T-helper 2 cell (primary cell): ENCODE measurements at regions not wholly inside any gene's neighbourhood (a gene's known extent, or its start where the extent isn't known, plus 50 kb on each side); places are given as distances from the start of the nearest gene placed in this dataset.
"Not testable (repeated sequence)": the region's sequence is repeated elsewhere in the genome, so short reads cannot be mapped to it uniquely, and the experiment has no call there.

Source experiments
- DNase-seq, 5 experiments: peaks; one replicate each; pipeline versions ENCODE4 v3.0.0 to v3.0.0-alpha.2; 2012 to 2022

DNA sequence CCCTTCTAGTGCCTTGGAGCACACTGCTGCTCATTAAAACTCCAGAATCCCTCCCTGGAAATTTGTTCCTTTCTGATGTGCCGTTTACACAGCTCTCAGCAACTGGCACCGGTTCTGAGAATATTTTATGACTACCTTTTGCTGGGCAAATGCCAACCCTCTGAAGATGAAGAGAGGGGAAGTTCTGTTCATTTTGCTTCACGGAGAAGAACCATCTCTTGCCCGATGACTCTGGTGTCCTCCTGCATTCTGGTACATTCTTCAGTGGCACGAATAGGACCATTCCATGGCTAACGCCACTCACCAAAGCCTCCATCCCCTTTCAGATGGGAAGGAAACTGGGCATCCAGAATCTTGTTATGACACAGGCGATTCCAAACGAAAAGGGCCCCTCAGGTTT is 96.2 kb upstream of the SIM2 start:
- DNase-seq = no peak

DNA sequence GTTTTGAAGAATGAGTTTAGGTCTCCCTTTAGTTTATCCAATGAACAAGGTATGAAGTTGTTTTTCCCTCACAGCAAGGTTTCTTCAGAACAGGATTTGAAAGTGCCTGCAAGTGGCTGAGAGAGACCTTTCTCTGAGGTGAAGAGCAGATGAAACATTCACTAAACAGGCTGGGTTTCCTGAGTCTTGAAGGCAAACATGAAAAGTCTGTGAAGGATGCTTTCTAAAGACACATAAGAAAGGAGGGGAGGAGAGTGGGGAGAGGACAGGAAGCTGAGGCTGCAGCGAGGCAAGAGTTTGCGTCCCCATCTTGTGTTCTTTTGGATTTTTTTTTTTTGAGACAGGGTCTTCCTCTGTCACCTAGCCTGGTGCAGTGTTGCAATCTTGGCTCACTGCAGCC is 95.7 kb upstream of the SIM2 start:
- DNase-seq = peak in 1 of 5 experiments; percentile 20

GRCh38 chr21:36605426-36605825 is 93.5 kb upstream of the SIM2 start:
- DNase-seq = no peak

- no peak for DNase-seq
Observed at GRCh38 chr21:36606287-36606982, 92.5 kb upstream of the SIM2 start.

- no peak for DNase-seq
Observed at GRCh38 chr21:36606983-36607325, 92.0 kb upstream of the SIM2 start.

DNA sequence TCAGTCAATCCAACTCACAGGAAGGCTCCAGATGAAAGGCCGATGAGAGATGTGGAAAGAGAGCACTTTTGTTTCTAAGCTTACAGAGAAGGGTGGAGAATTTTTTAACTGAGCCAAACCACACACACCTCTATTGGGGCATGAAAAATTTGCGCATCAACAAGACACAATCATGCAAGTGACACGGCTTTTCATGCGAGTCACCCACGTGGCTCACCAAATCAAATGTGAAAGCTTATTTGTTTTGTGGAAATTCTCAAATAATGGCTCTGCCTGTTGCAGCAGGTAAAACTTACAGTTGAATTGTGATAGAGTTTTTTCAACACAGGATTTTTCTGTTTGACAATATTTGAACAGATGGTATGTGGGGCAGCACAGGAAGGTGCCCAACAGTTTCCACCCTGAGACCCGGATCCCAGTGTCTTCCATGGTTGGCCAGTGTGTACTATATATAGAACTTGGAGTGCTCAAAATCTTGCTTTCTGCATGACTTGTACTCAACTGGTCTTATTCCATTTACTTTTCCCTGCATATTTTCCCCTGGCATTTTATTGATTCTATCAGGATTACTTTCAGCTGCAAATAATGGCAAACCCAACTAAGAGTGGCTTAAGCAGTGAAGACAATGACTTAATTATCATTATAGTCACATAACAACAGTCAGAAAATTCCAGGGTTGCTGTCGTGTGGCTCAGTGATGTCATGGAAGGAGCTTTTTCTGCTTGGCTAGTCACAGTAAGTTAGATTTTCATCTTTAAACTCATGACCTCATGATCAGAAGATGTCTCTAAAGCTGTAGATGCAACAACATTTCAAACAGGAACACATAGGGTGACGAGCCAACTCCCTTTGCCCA is 90.6 kb upstream of the SIM2 start:
- no peak for DNase-seq

GRCh38 chr21:36608897-36609225 is 90.1 kb upstream of the SIM2 start:
- no peak for DNase-seq

- DNase-seq = no peak
Observed at GRCh38 chr21:36609654-36610053, 89.3 kb upstream of the SIM2 start.

GRCh38 chr21:36610201-36610600 is 88.7 kb upstream of the SIM2 start:
- no peak for DNase-seq

- DNase-seq = no peak
Observed at GRCh38 chr21:36610935-36611334, 88.0 kb upstream of the SIM2 start.

GRCh38 chr21:36611379-36611778 is 87.5 kb upstream of the SIM2 start:
- DNase-seq = no peak

- DNase-seq = no peak
Observed at GRCh38 chr21:36613059-36613458, 85.9 kb upstream of the SIM2 start.

GRCh38 chr21:36613554-36613953 is 85.4 kb upstream of the SIM2 start:
- DNase-seq = no peak

DNA sequence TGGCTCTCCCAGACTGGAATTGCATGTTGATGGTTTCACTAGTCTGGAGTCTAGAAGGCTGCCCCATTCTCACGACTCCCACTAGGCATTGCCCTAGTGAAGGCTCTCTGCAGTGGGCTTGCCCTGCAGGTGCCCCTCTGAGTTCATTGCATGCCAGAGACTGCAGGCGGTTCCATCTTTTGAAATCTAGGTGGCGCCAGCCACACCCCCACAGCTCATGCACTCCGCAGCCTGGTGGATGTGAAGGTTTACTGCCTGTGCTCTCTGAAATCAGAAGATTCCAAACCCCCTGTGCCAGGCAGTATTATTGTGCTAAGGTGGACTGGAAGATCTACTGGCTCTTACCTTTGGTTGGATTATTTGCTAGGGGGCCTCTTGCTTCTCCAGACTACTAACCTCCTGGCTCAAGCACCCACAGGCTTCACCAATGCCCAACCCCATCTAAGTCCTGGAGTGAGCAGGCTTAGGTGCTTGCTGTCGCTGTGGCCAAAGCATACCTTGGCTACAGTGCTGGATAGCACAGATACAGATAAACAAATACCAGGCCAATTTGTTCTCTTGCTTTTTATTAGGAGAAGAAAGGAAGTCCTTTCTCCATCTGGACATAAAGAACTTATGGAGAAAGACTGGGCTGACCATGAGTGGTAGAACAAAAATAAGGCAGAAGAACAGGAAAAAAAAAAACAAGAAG is 83.5 kb upstream of the SIM2 start:
- DNase-seq = no peak

DNA sequence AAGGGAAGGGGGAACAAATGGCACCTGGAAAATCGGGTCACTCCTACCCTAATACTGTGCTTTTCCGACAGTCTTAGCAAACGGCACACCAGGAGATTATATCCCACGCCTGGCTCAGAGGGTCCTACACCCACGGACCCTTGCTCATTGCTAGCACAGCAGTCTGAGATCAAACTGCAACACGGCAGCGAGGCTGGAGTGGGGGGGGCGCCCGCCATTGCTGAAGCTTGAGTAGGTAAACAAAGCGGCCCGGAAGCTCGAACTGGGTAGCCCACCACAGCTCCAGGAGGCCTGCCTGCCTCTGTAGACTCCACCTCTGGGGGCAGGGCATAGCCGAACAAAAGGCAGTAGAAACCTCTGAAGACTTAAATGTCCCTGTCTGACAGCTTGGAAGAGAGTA is 82.1 kb upstream of the SIM2 start:
- not testable (repeated sequence) for DNase-seq

DNA sequence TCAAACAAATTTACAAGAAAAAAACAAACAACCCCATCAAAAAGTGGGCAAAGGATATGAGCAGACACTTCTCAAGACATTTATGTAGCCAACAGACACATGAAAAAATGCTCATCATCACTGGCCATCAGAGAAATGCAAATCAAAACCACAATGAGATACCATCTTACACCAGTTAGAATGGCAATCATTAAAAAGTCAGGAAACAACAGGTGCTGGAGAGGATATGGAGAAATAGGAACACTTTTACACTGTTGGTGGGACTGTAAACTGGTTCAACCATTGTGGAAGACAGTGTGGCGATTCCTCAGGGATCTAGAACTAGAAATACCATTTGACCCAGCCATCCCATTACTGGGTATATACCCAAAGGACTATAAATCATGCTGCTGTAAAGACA is 77.1 kb upstream of the SIM2 start:
- not testable (repeated sequence) for DNase-seq

DNA sequence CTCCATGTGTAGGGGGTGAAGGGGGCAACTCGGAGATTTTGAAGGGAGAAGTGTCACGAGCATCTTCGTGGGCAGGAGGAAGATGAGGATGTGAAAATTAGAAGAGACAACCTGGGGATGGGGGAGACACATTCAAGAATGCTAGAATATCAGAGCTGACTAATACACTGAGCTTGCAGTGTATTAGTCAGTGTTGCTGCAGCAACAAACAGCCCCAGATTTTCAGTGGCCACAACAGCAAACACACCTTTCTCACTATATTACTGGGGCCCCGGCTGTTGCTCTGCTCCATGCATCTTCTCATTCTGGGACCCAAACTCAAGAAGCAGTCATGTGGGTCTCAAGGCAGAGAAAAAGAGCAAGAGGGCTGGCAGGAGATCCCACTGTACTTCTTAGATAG is 74.8 kb upstream of the SIM2 start:
- no peak for DNase-seq

DNA sequence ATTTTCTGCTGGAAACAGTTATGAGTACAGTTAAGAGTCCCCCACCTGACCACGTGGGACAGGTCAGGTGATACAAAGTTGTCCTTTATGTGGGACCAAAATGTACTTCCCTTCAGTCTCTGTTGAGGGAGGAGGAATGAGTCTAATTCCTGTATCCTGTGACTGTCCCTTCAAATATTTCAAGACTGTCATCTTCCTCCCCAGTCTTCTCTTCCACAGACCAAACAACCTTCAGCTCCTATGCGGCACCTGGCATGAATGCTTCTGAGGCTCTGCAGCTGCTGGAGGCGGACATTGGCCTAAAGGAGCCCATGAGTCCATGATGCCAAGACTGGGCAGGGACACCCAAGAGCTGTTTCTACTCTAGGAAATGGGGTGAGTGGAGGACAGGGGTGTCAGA is 72.1 kb upstream of the SIM2 start:
- DNase-seq = no peak

DNA sequence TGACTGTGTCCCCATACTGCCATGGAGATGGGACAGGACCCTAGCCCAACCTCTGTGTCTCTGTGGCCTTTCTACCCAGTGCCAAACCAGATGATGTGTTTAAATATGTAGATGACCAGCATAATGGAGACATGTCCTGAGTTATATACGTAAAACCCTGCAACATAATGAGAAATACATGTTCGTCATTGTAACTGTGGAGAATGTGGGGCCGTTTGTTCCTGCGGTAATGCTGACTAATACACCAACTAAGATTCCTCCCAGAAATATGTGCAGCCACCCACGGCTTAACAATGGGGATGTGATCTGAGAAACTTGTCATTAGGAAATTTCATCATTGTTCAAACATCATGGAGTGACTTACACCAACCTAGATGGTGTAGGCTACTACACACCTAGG is 71.7 kb upstream of the SIM2 start:
- DNase-seq = peak in 1 of 5 experiments; percentile 31

DNA sequence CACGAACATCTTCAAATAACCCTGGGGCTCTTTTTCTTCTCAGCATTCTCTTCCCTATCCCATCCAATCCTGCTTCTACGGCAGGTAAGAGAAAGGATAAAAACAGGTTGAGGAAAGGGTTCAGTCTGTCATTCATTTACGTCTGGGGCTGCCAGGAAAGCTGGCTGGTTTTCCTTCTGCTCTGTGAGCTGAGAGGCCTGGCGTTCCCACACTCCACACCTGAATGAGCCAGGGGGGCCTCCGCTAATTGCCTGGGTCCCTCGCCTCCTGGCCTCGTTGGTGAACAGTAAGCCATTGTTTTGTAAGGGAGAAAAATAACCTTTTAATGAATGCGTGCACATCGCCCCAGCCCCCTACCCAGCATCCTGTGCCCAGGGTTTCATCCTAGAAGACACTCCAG is 70.8 kb upstream of the SIM2 start:
- DNase-seq = no peak

DNA sequence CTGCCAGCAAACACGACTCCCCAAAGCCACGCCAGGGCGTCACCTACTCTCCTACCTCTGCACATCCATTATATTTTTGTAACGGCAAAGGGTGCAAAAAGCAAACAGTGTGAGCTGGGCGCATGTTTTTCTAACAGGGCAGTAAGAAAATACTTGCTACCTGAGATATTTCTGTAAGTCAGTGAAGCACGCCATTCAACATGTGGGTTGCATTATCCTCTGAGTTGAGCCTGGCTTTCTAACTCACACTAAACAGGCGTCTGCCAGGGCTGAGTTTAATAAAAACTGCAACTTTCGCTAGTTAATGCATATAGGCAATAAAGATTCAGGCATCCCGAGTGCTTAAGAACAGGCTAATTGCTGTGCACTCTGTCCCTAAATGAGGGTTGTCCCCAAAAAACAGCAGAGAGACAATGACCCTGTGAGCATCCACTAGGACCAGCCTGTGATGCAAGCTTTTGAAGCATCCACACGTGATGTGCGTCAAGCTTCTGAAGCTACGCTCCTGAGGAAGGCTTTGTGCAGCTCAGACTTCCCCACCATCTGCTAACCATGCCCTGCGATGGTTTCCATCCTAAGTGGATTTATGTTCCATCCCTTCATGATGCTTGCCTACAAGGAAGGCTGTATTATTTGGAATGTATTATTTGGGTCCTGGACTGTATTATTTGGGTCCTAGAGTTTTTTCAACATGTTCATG is 70.0 kb upstream of the SIM2 start:
- no peak for DNase-seq

- DNase-seq = peak; percentile 2 to 47 (median 38)
Observed at GRCh38 chr21:36630485-36631206, 68.3 kb upstream of the SIM2 start.

- DNase-seq = no peak
Observed at GRCh38 chr21:36636016-36636415, 62.9 kb upstream of the SIM2 start.
